DND-41 (cell line): ENCODE measurements at regions not wholly inside any gene's neighbourhood (a gene's known extent, or its start where the extent isn't known, plus 50 kb on each side); places are given as distances from the start of the nearest gene placed in this dataset.

ENCODE experiments used
- EZH2 ChIP-seq: IDR thresholded peaks from 3 replicates; pipeline ENCODE4 v1.6.1; 2012; ENCODE audit warnings: borderline replicate concordance, low read depth, mild to moderate bottlenecking, moderate library complexity, low read length, inconsistent platforms; ENCODE audit not compliant: severe bottlenecking
- TF ChIP-seq, protein P1 (sequence below): IDR thresholded peaks from 2 replicates; pipeline ENCODE4 v1.5.1; 2012; ENCODE audit warnings: borderline replicate concordance, low read length, moderate library complexity, mild to moderate bottlenecking; ENCODE audit not compliant: poor library complexity, severe bottlenecking; ENCODE audit errors: extremely low read depth

DNA sequence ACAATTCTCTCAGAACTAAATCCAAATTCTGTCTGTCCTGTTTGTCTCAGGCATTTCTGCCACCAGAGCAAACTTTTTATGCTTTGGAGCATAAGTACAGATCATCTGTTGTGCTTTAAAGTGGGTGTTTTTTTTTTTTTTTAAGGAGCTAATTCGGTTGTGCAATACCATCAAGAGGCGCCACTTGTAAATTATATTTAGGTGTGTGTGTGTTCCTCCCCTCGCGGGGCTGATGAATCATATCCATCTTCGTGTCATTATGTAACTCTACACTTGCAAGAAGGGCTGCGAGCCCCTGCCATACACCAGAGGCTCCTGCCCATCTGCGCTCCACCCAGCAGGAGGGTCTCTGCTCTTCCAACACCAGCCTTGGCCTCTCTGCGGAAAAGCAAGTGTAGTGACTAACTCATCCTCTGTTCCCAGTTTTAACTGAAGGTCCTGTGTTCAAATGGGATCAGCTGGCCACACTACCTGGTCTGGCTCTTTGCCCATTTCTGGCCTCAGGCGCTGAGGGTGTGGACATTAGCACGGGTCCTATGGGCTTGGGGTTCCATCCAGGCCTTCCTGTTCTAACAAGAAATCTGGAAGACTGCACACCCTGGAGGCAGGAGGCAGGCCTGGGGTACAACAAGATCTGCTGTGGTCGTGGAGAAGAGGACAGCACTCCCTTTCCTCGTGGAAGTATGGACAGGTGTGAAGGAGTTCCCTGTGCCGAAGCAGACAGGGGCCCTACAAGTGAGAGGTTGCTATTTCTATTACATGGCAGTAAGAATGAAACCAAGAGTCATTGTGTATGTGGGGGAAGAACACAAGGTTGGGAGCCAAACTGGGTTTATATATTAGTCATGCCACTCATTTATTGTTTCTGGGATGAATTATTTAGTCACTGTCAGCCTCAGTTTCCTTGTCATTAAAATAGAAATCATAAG, 96.1 kb upstream of the MBNL2 start:
- TF ChIP-seq, protein P1, sequence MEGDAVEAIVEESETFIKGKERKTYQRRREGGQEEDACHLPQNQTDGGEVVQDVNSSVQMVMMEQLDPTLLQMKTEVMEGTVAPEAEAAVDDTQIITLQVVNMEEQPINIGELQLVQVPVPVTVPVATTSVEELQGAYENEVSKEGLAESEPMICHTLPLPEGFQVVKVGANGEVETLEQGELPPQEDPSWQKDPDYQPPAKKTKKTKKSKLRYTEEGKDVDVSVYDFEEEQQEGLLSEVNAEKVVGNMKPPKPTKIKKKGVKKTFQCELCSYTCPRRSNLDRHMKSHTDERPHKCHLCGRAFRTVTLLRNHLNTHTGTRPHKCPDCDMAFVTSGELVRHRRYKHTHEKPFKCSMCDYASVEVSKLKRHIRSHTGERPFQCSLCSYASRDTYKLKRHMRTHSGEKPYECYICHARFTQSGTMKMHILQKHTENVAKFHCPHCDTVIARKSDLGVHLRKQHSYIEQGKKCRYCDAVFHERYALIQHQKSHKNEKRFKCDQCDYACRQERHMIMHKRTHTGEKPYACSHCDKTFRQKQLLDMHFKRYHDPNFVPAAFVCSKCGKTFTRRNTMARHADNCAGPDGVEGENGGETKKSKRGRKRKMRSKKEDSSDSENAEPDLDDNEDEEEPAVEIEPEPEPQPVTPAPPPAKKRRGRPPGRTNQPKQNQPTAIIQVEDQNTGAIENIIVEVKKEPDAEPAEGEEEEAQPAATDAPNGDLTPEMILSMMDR = no peak
- no peak for TF ChIP-seq EZH2
